NOMO-1 (cell line): ENCODE measurements at regions not wholly inside any gene's neighbourhood (a gene's known extent, or its start where the extent isn't known, plus 50 kb on each side); places are given as distances from the start of the nearest gene placed in this dataset.

ENCODE experiments used
- DNase-seq, 2 experiments: peaks; one replicate each; lab custom pipeline; 2025; ENCODE audit not compliant: unreplicated experiment in 2 of 2; lab: John Stamatoyannopoulos, UW

DNA sequence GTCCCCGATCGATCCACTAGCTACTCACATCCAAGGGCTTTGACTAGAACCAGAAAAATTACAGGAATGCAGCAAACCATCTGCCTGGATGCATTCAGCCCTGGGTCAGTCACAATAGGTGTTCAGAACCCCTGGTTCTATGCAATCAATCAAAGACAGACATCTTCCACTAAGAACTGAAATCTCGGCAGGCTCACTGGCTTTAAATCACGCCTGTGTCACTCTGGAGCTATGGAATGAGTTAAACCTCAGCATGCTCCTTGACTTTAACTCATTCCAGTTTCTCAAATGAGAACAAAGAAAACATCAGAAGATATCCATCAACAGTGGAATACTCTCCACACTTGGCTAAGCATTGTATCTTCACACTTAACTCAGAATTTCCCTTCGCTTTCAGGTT lies 68.1 kb upstream of the SPTBN1 start:
- DNase-seq = no peak

DNA sequence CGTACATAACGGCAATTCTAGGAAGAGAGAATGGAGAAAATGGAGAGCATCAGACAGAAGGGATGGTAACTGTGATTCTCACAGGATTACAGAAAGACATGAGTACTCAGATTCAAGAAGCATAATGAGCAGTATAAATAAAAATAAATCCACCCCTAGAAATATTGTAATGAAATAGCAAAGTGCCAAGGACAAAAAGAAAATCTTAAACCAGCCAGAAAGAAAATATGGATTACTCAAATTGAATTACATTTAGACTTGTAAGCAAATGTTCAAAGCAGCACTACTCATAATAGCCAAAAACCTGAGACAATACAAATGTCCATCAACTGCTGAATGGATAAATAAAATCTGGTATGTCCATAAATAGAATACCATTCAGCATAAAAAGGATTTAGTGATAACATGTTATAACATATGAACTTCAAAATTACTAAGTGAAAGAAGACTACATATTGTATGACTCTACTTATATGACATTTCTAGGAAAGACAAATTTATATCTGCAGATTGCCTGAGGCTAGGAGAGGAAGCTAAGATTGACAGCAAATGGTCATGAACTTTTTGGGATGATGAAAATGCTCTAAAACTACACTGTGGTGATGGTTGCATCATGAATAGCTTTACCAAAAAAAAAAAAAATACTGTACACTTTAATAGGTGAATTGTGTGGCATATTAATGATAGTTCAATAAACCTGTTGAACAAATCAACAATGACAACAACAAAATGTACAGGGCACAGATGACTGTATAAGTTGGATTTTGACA lies 63.4 kb upstream of the SPTBN1 start:
- DNase-seq = no peak

DNA sequence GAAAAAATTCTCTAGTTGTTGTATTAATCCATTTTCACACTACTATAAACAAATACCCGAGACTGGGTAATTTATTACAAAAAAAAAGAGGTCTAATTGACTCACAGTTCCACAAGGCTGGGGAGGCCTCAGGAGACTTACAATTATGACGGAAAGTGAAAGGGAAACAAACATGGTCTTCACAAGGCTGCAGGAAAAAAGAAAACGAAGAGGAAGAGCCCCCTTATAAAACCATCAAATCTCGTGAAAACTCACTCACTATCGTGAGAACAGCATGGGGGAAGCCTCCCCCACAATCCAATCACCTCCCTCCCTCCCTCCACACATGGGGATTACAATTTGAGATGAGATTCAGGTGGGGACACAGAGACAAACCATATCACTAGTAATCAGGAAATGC lies 61.7 kb upstream of the SPTBN1 start:
- peak in 1 of 2 experiments; percentile 17 for DNase-seq

DNA sequence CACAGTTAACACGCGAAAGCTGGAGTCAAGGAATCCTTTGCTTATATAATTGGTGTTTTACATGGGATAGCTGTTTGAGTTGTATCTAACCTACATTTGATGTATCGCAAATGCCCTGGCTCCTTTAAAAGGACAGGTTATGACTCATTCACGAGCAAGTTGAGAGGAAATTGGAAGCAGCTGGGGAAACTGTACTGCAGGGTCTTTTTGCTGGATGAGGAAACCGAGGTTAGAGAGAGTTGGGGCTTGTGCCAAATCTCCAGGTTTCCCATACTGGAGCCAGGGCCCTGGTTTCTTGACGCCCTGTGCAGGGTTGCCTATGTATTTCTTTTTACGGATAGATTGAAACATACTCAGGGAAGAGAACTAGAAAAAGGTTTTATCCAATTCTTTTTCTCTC lies 60.0 kb upstream of the SPTBN1 start:
- DNase-seq = no peak

DNA sequence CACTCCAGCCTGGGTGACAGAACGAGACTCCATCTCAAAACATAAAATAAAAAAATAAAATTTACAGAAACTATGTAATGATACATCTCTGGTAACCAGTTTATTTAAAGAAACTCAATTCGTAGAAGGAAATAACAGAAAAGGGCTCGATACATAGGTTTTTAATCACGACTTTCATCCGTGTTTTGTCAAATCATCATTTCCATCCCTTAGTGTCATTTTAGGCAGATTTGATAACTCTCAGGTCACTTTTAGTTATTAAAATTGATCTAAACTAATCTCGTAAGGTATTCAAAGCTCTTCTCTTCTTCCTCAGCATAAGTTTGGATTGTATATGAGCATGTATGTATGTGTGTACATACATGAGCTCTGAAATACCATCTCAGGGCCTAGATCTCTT lies 59.3 kb upstream of the SPTBN1 start:
- DNase-seq = no peak

DNA sequence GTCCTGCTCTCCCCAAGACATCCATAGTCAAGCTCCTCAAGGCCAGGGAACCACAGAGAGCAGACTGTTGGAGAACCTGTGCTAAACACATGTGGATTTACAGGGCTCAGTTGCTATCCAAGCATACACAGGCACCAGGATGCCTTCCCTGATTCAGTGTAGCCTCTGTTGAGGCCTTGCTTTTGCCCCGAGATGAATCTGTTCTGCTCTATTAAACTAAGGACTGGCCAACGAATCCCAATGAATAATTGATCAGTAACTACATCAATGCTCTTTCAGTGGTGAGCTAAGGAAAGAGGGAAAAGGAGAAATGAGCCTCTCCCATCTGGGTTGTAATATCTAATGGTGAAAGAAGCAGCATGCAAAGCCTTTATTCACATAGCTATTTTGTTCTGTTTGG lies 58.7 kb upstream of the SPTBN1 start:
- DNase-seq = no peak

DNA sequence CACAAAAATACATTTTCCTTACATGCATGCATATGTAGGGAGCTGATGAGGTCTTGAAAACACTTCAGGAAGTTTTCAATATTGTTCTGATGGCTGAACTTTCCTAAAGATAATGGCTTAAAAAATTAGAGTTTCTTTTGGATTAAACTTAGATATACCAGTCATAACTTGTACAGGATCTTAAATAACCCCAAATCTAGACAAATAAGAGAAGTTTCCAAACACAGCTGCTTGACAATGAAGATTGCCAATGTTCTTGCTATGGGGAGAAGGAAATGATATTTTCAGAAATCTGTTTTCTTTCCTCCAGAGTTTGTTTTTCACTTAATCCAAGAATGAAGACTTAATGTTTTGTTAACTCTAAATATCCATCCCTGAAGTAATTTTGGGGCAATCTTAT lies 54.6 kb upstream of the SPTBN1 start:
- DNase-seq = no peak

DNA sequence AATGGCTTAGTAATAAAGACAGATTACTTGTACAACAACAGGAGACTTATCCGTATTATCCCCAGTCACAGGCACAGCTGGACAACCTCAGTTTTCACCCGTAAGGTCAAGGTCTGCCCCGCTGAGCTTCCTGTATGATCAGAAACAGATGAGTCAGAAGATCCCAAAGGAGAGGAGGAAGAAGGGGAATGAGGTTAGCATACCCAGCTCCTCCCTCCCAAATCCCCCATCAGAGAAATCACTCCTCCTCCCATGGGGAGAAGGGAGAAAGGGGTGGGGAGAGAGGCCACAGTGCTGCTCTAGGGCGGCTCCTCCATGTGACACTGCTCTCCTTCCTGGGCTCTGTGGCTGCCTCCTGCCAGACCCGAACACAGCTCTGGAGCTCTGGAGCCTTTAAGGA lies 53.8 kb upstream of the SPTBN1 start:
- no peak for DNase-seq

DNA sequence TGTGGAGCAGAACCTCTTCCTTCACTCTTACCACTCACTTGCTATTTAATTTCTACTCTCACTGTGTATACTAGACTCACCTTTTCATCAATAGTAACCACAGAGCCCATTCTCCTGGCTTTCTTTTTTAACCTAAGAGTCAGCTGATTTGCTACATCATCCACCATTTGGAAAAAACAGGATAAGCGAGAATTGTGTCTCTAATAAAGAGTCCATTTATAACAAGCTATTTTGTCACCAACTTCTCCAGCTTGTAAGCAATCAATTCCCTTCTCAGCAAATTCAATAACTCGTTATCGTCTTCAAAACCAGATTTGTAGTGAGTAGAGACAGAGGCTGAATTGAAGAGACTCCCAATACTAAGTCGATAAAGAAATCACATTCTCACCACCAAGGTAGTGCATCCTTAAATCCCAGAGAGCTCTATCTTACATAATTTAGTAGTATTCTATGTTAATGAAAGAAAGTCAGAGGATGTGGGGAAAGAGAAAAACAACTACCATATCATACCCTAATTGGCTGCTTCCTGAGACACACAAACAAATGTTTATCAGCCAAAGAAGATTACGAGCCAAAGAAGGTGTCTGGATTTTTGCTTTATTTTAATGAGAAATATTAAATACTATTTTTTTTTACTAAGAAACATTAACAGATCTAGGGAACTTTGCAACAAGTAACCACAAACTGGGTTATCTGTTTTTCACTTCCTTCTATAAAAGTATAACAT lies 52.5 kb upstream of the SPTBN1 start:
- peak in 1 of 2 experiments; percentile 16 for DNase-seq

DNA sequence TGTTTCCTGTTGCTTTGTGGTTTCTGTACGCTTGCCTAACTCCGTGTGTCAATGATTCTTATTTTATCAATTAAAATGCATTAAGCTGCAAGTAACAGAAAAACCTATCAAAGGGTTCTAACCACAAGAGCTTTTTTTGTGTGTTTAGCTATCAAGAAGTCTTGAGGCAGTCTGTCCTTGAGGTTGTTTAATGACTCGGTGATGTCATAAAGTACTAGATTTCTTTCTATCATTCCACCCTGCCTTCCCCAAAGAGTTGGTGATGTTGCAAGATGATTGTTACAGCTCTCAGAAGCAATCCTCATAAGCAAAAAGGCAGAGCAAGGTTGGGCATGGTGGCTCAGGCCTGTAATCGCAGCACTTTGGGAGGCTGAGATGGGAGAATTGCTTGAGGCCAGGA lies 51.9 kb upstream of the SPTBN1 start:
- peak; percentile 70 to 86 for DNase-seq

DNA sequence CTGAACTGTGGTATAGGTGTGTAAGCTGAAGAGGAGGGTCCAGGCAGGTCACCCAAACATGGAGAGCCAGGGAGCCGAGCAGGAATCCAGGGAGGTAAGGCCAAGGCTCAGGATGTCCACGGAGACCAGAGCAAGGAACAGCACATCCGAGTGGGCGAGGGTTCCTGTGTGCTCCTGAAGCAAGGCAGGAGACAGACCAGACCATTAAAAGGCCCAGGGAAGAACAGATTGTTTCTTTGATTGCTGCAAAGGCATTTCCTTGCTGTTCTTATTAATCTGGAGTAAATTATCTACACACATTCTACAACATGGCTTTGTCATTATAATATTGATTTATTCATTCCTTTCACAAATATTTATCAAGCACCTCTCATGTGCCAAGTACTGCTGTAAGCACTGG lies 50.1 kb upstream of the SPTBN1 start:
- DNase-seq = no peak
